BJ (cell line): ENCODE measurements at regions not wholly inside any gene's neighbourhood (a gene's known extent, or its start where the extent isn't known, plus 50 kb on each side); places are given as distances from the start of the nearest gene placed in this dataset.

ENCODE experiments used
- CTCF ChIA-PET: fragments of 350-600 bp; formaldehyde crosslinking; extraction: SDS; loops from one replicate; lab custom pipeline; 2021; ENCODE audit warnings: antibody characterized with exemption, inconsistent platforms; lab: Yijun Ruan, JAX
- POLR2A ChIA-PET: fragments of 300-600 bp; sonication (Branson Sonifier 250); formaldehyde crosslinking; extraction: SDS; loops from one replicate; lab custom pipeline; 2021; ENCODE audit warnings: antibody characterized with exemption; lab: Charles Lee
- DNase-seq: peaks from one replicate; pipeline ENCODE4 v3.0.0-alpha.2; 2011; ENCODE audit warnings: low read depth
- H3K27me3 ChIP-seq: 2 replicates; pipeline ENCODE4 v1.6.0; 2011; ENCODE audit warnings: low read length; ENCODE audit not compliant: control insufficient read depth, insufficient read depth
- H3K36me3 ChIP-seq: 2 replicates; pipeline ENCODE4 v1.5.1; 2011; ENCODE audit warnings: low read length; ENCODE audit not compliant: control insufficient read depth, insufficient read depth
- H3K4me3 ChIP-seq: 2 replicates; pipeline ENCODE4 v1.5.1; 2011; ENCODE audit warnings: low read depth, mild to moderate bottlenecking, control low read depth, low read length
- TF ChIP-seq, protein P1 (sequence below): IDR thresholded peaks from 2 replicates; pipeline ENCODE4 v1.5.1; 2011; ENCODE audit warnings: low read depth, mild to moderate bottlenecking, control low read depth, inconsistent platforms, low read length, moderate library complexity; ENCODE audit not compliant: insufficient read depth

DNA sequence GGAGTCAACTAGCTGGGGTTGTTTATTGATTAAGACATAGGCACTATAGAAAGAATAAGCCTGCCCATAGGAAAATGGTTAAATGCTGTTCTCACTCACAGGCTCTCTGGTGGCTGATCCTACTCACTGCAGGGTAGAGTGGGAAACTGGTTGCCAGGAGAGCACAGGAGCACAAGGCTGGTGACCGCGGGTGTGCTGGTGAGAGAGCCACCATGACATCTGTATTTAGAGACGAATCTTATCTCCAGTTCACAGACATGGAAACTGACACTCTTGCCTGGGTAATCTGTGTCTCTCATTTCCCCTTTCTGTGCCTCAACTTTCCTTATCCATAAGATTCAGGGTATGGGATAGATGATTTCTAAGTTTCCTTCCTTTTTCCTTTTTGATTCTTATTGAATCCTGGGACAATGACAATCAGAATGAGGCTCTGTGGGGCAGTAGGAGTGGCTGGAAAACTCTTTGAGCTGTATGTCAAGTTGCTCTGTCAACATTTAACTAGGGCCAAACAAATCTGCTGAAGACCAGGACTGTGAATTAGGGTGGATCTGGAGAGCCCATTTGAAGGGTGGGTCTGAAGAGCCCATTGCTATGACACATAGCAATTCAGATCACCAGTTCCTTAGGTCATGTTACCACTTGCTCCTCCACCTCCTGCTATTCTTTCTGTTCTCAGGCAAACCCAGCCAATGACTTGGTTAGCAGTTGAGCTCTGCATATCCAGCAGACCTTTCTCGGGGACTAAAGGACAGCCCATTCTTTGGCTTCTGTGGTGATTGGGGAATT, 286.1 kb upstream of the TBL1XR1 start:
- TF ChIP-seq, protein P1, sequence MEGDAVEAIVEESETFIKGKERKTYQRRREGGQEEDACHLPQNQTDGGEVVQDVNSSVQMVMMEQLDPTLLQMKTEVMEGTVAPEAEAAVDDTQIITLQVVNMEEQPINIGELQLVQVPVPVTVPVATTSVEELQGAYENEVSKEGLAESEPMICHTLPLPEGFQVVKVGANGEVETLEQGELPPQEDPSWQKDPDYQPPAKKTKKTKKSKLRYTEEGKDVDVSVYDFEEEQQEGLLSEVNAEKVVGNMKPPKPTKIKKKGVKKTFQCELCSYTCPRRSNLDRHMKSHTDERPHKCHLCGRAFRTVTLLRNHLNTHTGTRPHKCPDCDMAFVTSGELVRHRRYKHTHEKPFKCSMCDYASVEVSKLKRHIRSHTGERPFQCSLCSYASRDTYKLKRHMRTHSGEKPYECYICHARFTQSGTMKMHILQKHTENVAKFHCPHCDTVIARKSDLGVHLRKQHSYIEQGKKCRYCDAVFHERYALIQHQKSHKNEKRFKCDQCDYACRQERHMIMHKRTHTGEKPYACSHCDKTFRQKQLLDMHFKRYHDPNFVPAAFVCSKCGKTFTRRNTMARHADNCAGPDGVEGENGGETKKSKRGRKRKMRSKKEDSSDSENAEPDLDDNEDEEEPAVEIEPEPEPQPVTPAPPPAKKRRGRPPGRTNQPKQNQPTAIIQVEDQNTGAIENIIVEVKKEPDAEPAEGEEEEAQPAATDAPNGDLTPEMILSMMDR, result no peak
- Histone ChIP-seq H3K4me3 (no peak overlapping the region), H3K36me3 (no peaks in the 10 kb centered on the region), H3K27me3 (no peaks in the 10 kb centered on the region)
- DNase-seq, result no peak
- CTCF ChIA-PET, result interaction anchor here (1.4 kb wide), 1 partner anchor 53 kb away, joined by 4 read pairs; no protein-coding TSS in a partner anchor
- POLR2A ChIA-PET, result no interaction called here

DNA sequence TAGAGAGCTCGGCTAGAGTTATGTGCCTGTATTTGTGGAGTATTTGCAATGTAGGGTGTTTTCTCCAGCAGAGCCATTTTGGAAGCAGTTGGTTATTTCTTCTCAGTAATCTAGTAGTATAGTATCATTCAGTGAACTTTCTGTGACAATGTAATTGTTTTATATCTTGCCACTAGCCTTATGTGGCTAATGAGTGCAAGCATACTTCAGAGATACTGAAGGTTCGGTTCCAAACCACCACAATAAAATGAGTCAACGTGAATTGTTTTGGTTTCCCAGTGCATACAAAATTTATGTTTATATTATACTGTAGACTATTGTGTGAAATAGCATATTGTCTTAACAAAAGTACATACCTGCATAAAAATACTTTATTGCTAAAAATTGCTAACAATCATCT, 286.9 kb upstream of the TBL1XR1 start:
- POLR2A ChIA-PET, result no interaction called here
- H3K36me3 ChIP-seq, result no peaks in the 10 kb centered on the region

DNA sequence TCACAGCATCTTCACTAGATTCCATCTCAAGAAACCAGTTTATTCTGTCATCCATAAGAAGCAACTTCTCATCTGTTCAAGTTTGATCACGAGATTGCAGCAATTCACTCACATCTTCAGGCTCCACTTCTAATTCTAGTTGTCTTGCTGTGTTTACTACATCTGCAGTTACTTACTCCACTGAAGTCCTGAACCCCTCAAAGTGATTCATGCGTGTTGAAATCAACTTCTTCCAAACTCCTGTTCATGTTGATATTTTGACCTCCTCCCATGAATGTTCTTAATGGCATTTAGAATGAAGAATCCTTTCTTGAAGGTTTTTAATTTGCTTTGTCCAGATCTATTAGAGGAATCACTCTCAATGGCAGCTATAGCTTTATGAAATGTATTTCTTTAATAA, 287.6 kb upstream of the TBL1XR1 start:
- no peak overlapping the region for H3K4me3 ChIP-seq
- H3K36me3 ChIP-seq, result no peaks in the 10 kb centered on the region
- ChIA-PET CTCF (no interaction called here), POLR2A (no interaction called here)
- TF ChIP-seq, protein P1, result no peak
- H3K27me3 ChIP-seq, result no peaks in the 10 kb centered on the region
- DNase-seq, result no peak

More for the DNA sequence above, 286.9 kb upstream of the TBL1XR1 start:
- Histone ChIP-seq H3K4me3 (no peak overlapping the region), H3K27me3 (no peaks in the 10 kb centered on the region)
- TF ChIP-seq, protein P1, result no peak
- CTCF ChIA-PET, result no interaction called here
- no peak for DNase-seq

DNA sequence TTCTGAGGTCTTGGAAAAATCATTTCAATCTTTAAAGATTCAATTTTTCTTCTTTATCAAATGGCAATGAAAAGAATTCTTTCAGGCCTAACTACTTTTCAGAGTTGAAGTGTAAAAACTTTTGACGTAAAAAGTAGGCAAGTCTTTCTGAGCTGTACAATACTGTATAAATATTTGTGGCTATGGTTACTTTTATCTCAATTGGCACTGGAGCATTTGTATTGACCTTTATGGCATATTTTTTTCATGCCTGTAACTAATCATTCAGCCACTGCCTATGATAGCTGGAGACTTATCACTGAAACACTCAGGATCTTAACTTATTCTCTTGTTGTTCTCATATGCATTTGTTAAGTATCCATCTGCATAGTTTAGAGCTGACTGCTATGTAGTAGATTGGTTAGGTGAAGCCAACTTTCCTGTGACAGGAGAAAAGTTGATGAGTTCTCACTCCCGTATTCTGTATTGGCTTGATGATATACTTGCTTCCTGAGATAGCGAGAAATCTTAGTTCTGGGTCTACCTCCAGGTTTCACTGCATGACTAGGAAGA, 290.4 kb upstream of the TBL1XR1 start:
- Histone ChIP-seq H3K4me3 (no peak overlapping the region), H3K27me3 (no peaks in the 10 kb centered on the region), H3K36me3 (no peaks in the 10 kb centered on the region)
- POLR2A ChIA-PET, result no interaction called here
- DNase-seq, result no peak
- TF ChIP-seq, protein P1, result no peak
- CTCF ChIA-PET, result interaction anchor here (0.9 kb wide), 1 partner anchor 13 kb away, joined by 4 read pairs; no protein-coding TSS in a partner anchor

DNA sequence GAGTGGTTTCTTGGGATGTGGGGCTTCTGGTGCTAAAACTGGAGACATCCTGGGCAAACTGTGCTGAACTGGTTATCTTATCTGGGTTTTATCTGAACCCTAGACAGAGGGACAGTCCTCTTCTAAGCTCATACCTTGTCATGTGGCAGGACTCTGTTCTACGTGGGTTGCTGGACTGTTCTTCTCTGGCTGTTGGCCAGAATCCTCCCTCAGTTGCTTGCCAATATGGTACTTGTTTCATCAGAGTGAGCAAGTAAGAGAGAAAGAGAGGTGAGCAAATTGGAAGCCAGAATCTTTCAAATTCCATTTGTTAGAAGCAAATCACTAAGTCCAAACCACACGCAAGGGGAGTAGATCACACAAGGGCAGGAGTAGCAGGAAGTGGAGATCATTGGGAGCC, 291.5 kb upstream of the TBL1XR1 start:
- H3K36me3 ChIP-seq, result no peaks in the 10 kb centered on the region
- H3K4me3 ChIP-seq, result no peak overlapping the region
- no peaks in the 10 kb centered on the region for H3K27me3 ChIP-seq
- TF ChIP-seq, protein P1, result no peak
- CTCF ChIA-PET, result no interaction called here
- POLR2A ChIA-PET, result no interaction called here
- DNase-seq, result no peak
